GM23248 (cell line): ENCODE measurements at regions not wholly inside any gene's neighbourhood (a gene's known extent, or its start where the extent isn't known, plus 50 kb on each side); places are given as distances from the start of the nearest gene placed in this dataset.
A peak's percentile ranks its signal among the peaks of the same experiment; 100 is the strongest.

Experiments
- DNase-seq: peaks from one replicate; pipeline ENCODE4 v3.0.0-alpha.2; 2015
- H2AFZ ChIP-seq: fragments of 200-600 bp; sonication (generic); 2 replicates; pipeline ENCODE4 v1.6.1; 2016; ENCODE audit warnings: antibody characterized with exemption
- H3F3A ChIP-seq: fragments of 200-600 bp; sonication (generic); 2 replicates; pipeline ENCODE4 v1.6.1; 2016; ENCODE audit warnings: mild to moderate bottlenecking, antibody characterized with exemption, mixed run types; ENCODE audit not compliant: insufficient read depth
- H3K27ac ChIP-seq: fragments of 200-600 bp; sonication (generic); 2 replicates; pipeline ENCODE4 v1.5.1; 2016; ENCODE audit warnings: mild to moderate bottlenecking
- H3K27me3 ChIP-seq: fragments of 200-600 bp; sonication (generic); replicated peaks from 2 replicates; pipeline ENCODE4 v1.6.1; 2016; ENCODE audit warnings: mild to moderate bottlenecking; ENCODE audit not compliant: insufficient read depth
- H3K36me3 ChIP-seq: fragments of 200-600 bp; sonication (generic); 2 replicates; pipeline ENCODE4 v1.6.1; 2016; ENCODE audit warnings: low read depth, mild to moderate bottlenecking
- H3K4me1 ChIP-seq: fragments of 200-600 bp; sonication (generic); 2 replicates; pipeline ENCODE4 v1.6.1; 2016; ENCODE audit warnings: mild to moderate bottlenecking; ENCODE audit not compliant: insufficient read depth
- H3K4me2 ChIP-seq: fragments of 200-600 bp; sonication (generic); one replicate; pipeline ENCODE4 v1.6.1; 2016; ENCODE audit warnings: mild to moderate bottlenecking; ENCODE audit not compliant: unreplicated experiment
- H3K4me3 ChIP-seq: fragments of 200-600 bp; sonication (generic); 2 replicates; pipeline ENCODE4 v1.5.1; 2016; ENCODE audit warnings: mild to moderate bottlenecking
- H3K79me2 ChIP-seq: fragments of 200-600 bp; sonication (generic); 2 replicates; pipeline ENCODE4 v1.6.1; 2016; ENCODE audit warnings: mild to moderate bottlenecking; ENCODE audit not compliant: insufficient read depth
- H3K9ac ChIP-seq: fragments of 200-600 bp; sonication (generic); 2 replicates; pipeline ENCODE4 v1.6.1; 2016; ENCODE audit warnings: mild to moderate bottlenecking
- H3K9me2 ChIP-seq: fragments of 200-600 bp; sonication (generic); 2 replicates; pipeline ENCODE4 v1.6.1; 2016; ENCODE audit warnings: mixed run types, mild to moderate bottlenecking, moderate library complexity; ENCODE audit not compliant: insufficient read depth
- H3K9me3 ChIP-seq: fragments of 200-600 bp; sonication (generic); one replicate; pipeline ENCODE4 v1.6.1; 2017; ENCODE audit warnings: low read depth
- H4K20me1 ChIP-seq: fragments of 200-600 bp; sonication (generic); 2 replicates; pipeline ENCODE4 v1.6.0; 2016; ENCODE audit not compliant: insufficient read depth
- EZH2 ChIP-seq: fragments of 200-600 bp; sonication (generic); IDR thresholded peaks from 2 replicates; pipeline ENCODE4 v1.6.1; 2018; ENCODE audit warnings: antibody characterized with exemption, mild to moderate bottlenecking; ENCODE audit not compliant: insufficient read depth, poor library complexity, severe bottlenecking
- EZH2phosphoT487 ChIP-seq: fragments of 200-600 bp; sonication (generic); IDR thresholded peaks from 2 replicates; pipeline ENCODE4 v1.6.1; 2018; ENCODE audit warnings: antibody characterized with exemption, moderate library complexity, mild to moderate bottlenecking, low read depth; ENCODE audit not compliant: insufficient read depth
- WGBS, 2 experiments: methylation state at CpG; one replicate each; pipeline ENCODE4 v1.1.6; 2015 to 2017; ENCODE audit warnings: low lambda C conversion rate in 2 of 2, low coverage in 1 of 2; ENCODE audit errors: missing lambda C conversion rate in 2 of 2; 5-methylcytosine and 5-hydroxymethylcytosine counted together
- in situ Hi-C: fragments of 300-500 bp; cut with MboI; formaldehyde crosslinking; loops from 2 replicates; pipeline ENCODE4 v1.15.0; 2020

- 0 out of 2 replicates have a peak, but pooled peaks cover 3% of the 10 kb centered on the region for H3F3A ChIP-seq
- no peaks in the 10 kb centered on the region for H3K36me3 ChIP-seq
- H3K4me1 ChIP-seq, result peaks cover 7% of the 10 kb centered on the region
- H3K27me3 ChIP-seq, result no peaks in the 10 kb centered on the region
- H2AFZ ChIP-seq, result no peak overlapping the region
- TF ChIP-seq EZH2phosphoT487 (no peak), EZH2 (no peak)
- no peak overlapping the region for H3K4me2 ChIP-seq
- no peaks in the 10 kb centered on the region for H4K20me1 ChIP-seq
- no peaks in the 10 kb centered on the region for H3K79me2 ChIP-seq
- no peak for DNase-seq
- no peak overlapping the region for H3K9ac ChIP-seq
- no peak overlapping the region for H3K27ac ChIP-seq
- H3K9me2 ChIP-seq, result no peaks in the 10 kb centered on the region
- H3K4me3 ChIP-seq, result no peak overlapping the region
- WGBS, 2 experiments, result 63 to 66% methylated on average over 6 of the region's 6 CpGs
- no peaks in the 10 kb centered on the region for H3K9me3 ChIP-seq
- in situ Hi-C loops, result no loop called here
These were observed 231.9 kb downstream of the INSIG2 start for GRCh38 chr2:118320196-118320595.

- in situ Hi-C loops, result no loop called here
- H3K9me3 ChIP-seq, result no peaks in the 10 kb centered on the region
These were observed 231.0 kb downstream of the INSIG2 start for GRCh38 chr2:118319271-118319684.

GRCh38 chr2:118315606-118316005 is 227.3 kb downstream of the INSIG2 start:
- no peaks in the 10 kb centered on the region for H3F3A ChIP-seq

More at GRCh38 chr2:118319271-118319684, 231.0 kb downstream of the INSIG2 start:
- H3K36me3 ChIP-seq, result no peaks in the 10 kb centered on the region
- no peak overlapping the region for H2AFZ ChIP-seq
- no peak overlapping the region for H3K27ac ChIP-seq
- H3F3A ChIP-seq, result no peaks in the 10 kb centered on the region
- no peaks in the 10 kb centered on the region for H3K9me2 ChIP-seq
- DNase-seq, result no peak
- no peaks in the 10 kb centered on the region for H4K20me1 ChIP-seq
- peaks cover 5% of the 10 kb centered on the region; the same call in 1 of the 2 replicates for H3K4me1 ChIP-seq
- WGBS, 2 experiments, result 76 to 86% methylated on average over 4 of the region's 4 CpGs
- H3K79me2 ChIP-seq, result no peaks in the 10 kb centered on the region
- H3K4me2 ChIP-seq, result no peak overlapping the region
- H3K9ac ChIP-seq, result no peak overlapping the region
- no peaks in the 10 kb centered on the region for H3K27me3 ChIP-seq
- H3K4me3 ChIP-seq, result no peak overlapping the region
- TF ChIP-seq EZH2phosphoT487 (no peak), EZH2 (no peak)

GRCh38 chr2:118312969-118313756 is 224.9 kb downstream of the INSIG2 start:
- whole genome bisulfite sequencing, 2 experiments, result 14 to 24% methylated on average over 4 of the region's 4 CpGs
- Histone ChIP-seq H3K9ac (no peak overlapping the region), H3K9me3 (no peaks in the 10 kb centered on the region), H3K27ac (no peak overlapping the region), H2AFZ (no peak overlapping the region), H3K4me3 (no peak overlapping the region), H3K79me2 (no peaks in the 10 kb centered on the region), H3K36me3 (no peaks in the 10 kb centered on the region), H3K4me1 (peaks cover 10% of the 10 kb centered on the region; the same call in 1 of the 2 replicates), H3K4me2 (no peak overlapping the region), H3F3A (no peaks in the 10 kb centered on the region), H3K27me3 (no peaks in the 10 kb centered on the region), H4K20me1 (no peaks in the 10 kb centered on the region), H3K9me2 (no peaks in the 10 kb centered on the region)
- TF ChIP-seq EZH2phosphoT487, result no peak
- no peak for TF ChIP-seq EZH2
- in situ Hi-C loops, result no loop called here
- peak; percentile 21 for DNase-seq

More at GRCh38 chr2:118315606-118316005, 227.3 kb downstream of the INSIG2 start:
- no peaks in the 10 kb centered on the region for H3K27me3 ChIP-seq
- H3K4me1 ChIP-seq, result peaks cover 6% of the 10 kb centered on the region; the same call in 1 of the 2 replicates
- no peaks in the 10 kb centered on the region for H3K9me2 ChIP-seq
- no peak overlapping the region for H2AFZ ChIP-seq
- no peak for DNase-seq
- H3K4me2 ChIP-seq, result no peak overlapping the region
- H4K20me1 ChIP-seq, result no peaks in the 10 kb centered on the region
- no peaks in the 10 kb centered on the region for H3K9me3 ChIP-seq
- H3K36me3 ChIP-seq, result no peaks in the 10 kb centered on the region
- WGBS, 2 experiments, result 94 to 96% methylated on average over 5 of the region's 5 CpGs
- TF ChIP-seq EZH2phosphoT487 (no peak), EZH2 (no peak)
- in situ Hi-C loops, result no loop called here
- H3K9ac ChIP-seq, result no peak overlapping the region
- no peak overlapping the region for H3K27ac ChIP-seq
- no peak overlapping the region for H3K4me3 ChIP-seq
- no peaks in the 10 kb centered on the region for H3K79me2 ChIP-seq
